ENCODE measurements at regions not wholly inside any gene's neighbourhood (a gene's known extent, or its start where the extent isn't known, plus 50 kb on each side); places are given as distances from the start of the nearest gene placed in this dataset.

DNA sequence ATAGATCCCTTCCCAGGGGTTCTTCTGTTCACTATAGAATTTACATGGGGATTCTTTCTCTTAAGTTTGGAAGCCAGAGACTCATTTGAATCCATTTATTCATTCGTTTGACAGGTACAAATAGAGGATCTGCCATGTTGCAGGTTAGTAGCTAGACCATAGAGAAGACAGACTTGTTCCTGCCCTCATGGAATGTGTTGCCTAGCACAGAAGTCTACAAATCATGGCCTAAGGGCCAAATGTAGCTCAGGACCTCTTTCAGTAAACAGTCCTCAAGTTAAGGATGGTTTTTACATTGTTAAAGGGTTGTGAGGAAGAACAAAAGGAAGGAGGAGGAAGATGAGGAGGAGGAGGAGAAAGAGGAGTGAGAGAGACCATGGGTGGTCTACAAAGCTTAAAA lies 114.7 kb upstream of the SLC44A1 start:
- no peaks in the 10 kb centered on the region for H3K36me3 ChIP-seq (ENCODE audit: control insufficient read depth, insufficient read depth, low read length)
- intact Hi-C loops (cut with micrococcal nuclease; ENCODE audit: unreplicated experiment) (no loop called here), in situ Hi-C loops (cut with HindIII; ENCODE audit: low pct_unique_long_range_greater_than_20kb, low sequenced_read_pairs) (no loop called here)
- H3K27ac ChIP-seq (ENCODE audit: low read length), result no peak overlapping the region
- no peak overlapping the region for H3K4me3 ChIP-seq (ENCODE audit: low read depth in 2 of 2, low read length in 2 of 2)
- no peaks in the 10 kb centered on the region for H3K27me3 ChIP-seq (ENCODE audit: control insufficient read depth, insufficient read depth, low read length)
- ChIA-PET POLR2A (no interaction called here), CTCF (no interaction called here)
- BruUV-seq (replicated peaks), result no TSS peak
- H3K4me1 ChIP-seq (ENCODE audit: control insufficient read depth, insufficient read depth, low read length), result no peaks in the 10 kb centered on the region
- DNase-seq (ENCODE audit: low read depth, low spot score) (no peak), ATAC-seq (no peak)
- H3K9me3 ChIP-seq (ENCODE audit: control insufficient read depth, insufficient read depth, low read depth, low read length), result no peaks in the 10 kb centered on the region
- no peak for TF ChIP-seq POLR2AphosphoS5 (IDR thresholded peaks at IDR 0.05; ENCODE audit: low read depth, low read length)
- TF ChIP-seq, protein P1, sequence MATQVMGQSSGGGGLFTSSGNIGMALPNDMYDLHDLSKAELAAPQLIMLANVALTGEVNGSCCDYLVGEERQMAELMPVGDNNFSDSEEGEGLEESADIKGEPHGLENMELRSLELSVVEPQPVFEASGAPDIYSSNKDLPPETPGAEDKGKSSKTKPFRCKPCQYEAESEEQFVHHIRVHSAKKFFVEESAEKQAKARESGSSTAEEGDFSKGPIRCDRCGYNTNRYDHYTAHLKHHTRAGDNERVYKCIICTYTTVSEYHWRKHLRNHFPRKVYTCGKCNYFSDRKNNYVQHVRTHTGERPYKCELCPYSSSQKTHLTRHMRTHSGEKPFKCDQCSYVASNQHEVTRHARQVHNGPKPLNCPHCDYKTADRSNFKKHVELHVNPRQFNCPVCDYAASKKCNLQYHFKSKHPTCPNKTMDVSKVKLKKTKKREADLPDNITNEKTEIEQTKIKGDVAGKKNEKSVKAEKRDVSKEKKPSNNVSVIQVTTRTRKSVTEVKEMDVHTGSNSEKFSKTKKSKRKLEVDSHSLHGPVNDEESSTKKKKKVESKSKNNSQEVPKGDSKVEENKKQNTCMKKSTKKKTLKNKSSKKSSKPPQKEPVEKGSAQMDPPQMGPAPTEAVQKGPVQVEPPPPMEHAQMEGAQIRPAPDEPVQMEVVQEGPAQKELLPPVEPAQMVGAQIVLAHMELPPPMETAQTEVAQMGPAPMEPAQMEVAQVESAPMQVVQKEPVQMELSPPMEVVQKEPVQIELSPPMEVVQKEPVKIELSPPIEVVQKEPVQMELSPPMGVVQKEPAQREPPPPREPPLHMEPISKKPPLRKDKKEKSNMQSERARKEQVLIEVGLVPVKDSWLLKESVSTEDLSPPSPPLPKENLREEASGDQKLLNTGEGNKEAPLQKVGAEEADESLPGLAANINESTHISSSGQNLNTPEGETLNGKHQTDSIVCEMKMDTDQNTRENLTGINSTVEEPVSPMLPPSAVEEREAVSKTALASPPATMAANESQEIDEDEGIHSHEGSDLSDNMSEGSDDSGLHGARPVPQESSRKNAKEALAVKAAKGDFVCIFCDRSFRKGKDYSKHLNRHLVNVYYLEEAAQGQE (IDR thresholded peaks at IDR 0.05; ENCODE audit: insufficient read depth in 1 of 2, low read depth in 2 of 2, low read length in 1 of 2), result no peak
- TF ChIP-seq SIN3A (IDR thresholded peaks at IDR 0.05; ENCODE audit: borderline replicate concordance, insufficient read depth, low read depth, low read length), result no peak
- TF ChIP-seq, protein P2, sequence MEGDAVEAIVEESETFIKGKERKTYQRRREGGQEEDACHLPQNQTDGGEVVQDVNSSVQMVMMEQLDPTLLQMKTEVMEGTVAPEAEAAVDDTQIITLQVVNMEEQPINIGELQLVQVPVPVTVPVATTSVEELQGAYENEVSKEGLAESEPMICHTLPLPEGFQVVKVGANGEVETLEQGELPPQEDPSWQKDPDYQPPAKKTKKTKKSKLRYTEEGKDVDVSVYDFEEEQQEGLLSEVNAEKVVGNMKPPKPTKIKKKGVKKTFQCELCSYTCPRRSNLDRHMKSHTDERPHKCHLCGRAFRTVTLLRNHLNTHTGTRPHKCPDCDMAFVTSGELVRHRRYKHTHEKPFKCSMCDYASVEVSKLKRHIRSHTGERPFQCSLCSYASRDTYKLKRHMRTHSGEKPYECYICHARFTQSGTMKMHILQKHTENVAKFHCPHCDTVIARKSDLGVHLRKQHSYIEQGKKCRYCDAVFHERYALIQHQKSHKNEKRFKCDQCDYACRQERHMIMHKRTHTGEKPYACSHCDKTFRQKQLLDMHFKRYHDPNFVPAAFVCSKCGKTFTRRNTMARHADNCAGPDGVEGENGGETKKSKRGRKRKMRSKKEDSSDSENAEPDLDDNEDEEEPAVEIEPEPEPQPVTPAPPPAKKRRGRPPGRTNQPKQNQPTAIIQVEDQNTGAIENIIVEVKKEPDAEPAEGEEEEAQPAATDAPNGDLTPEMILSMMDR (IDR thresholded peaks at IDR 0.05), result no peak
- TF ChIP-seq TCF7L2 (IDR thresholded peaks at IDR 0.05; ENCODE audit: low read depth, low read length), result no peak

DNA sequence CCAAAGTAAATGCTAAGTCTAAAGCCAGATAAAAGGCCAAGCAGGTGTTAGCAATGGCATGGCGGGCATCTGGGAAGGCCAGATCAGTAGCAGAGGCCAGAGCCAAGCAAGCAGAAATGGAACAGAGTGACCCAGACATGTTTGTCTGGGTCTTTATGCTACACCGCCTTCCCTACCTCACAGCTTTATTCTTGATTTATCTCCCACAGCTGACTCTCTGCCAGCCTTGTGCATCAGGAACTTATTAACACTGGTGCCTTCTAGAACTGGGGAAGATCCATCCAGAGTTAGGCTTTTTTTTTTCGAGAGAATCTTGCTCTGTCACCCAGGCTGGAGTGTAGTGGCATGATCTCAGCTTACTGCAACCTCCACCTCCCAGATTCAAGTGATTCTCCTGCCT lies 112.5 kb upstream of the SLC44A1 start:
- CTCF ChIA-PET, result no interaction called here
- no peaks in the 10 kb centered on the region for H3K4me1 ChIP-seq (ENCODE audit: control insufficient read depth, insufficient read depth, low read length)
- no peak for DNase-seq (ENCODE audit: low read depth, low spot score)
- H3K4me3 ChIP-seq (ENCODE audit: low read depth in 2 of 2, low read length in 2 of 2), result no peak overlapping the region
- H3K27me3 ChIP-seq (ENCODE audit: control insufficient read depth, insufficient read depth, low read length), result no peaks in the 10 kb centered on the region
- TF ChIP-seq SIN3A (IDR thresholded peaks at IDR 0.05; ENCODE audit: borderline replicate concordance, insufficient read depth, low read depth, low read length), result no peak
- TF ChIP-seq TCF7L2 (IDR thresholded peaks at IDR 0.05; ENCODE audit: low read depth, low read length), result no peak
- TF ChIP-seq, protein P2 (IDR thresholded peaks at IDR 0.05), result no peak
- TF ChIP-seq, protein P1 (IDR thresholded peaks at IDR 0.05; ENCODE audit: insufficient read depth in 1 of 2, low read depth in 2 of 2, low read length in 1 of 2), result no peak
- no peak for TF ChIP-seq POLR2AphosphoS5 (IDR thresholded peaks at IDR 0.05; ENCODE audit: low read depth, low read length)
- POLR2A ChIA-PET, result interaction anchor here (0.6 kb wide), 1 partner anchor 66 kb away, joined by 5 read pairs; no protein-coding TSS in a partner anchor
- ATAC-seq, result no peak
- no peaks in the 10 kb centered on the region for H3K36me3 ChIP-seq (ENCODE audit: control insufficient read depth, insufficient read depth, low read length)
- no peak overlapping the region for H3K27ac ChIP-seq (ENCODE audit: low read length)
- in situ Hi-C loops (cut with HindIII; ENCODE audit: low pct_unique_long_range_greater_than_20kb, low sequenced_read_pairs) (no loop called here), intact Hi-C loops (cut with micrococcal nuclease; ENCODE audit: unreplicated experiment) (no loop called here)
- no peaks in the 10 kb centered on the region for H3K9me3 ChIP-seq (ENCODE audit: control insufficient read depth, insufficient read depth, low read depth, low read length)
- no TSS peak for BruUV-seq (replicated peaks)
